A549 (cell line): ENCODE measurements at regions not wholly inside any gene's neighbourhood (a gene's known extent, or its start where the extent isn't known, plus 50 kb on each side); places are given as distances from the start of the nearest gene placed in this dataset.

Experiments
- ATAC-seq, 2 experiments: fragments of 200-7000 bp in 1 of 2; fragments of >200 bp in 1 of 2; cut with Nextera tagmentation in 1 of 2; cut with Tn5 transposase in 1 of 2; 3 replicates each; pipeline versions ENCODE4 v1.8.0 to v1.9.1; 2018 to 2020; ENCODE audit warnings: mild to moderate bottlenecking in 1 of 2, moderate library complexity in 1 of 2
- CTCF ChIA-PET: fragments of 300-600 bp; sonication (Branson Sonifier 250); formaldehyde crosslinking; extraction: SDS; loops from one replicate; lab custom pipeline; 2021; ENCODE audit warnings: antibody characterized with exemption, inconsistent platforms; lab: Yijun Ruan, JAX
- POLR2A ChIA-PET: fragments of 350-600 bp; formaldehyde crosslinking; extraction: SDS; loops from one replicate; lab custom pipeline; 2021; ENCODE audit warnings: antibody characterized with exemption, inconsistent platforms; lab: Yijun Ruan, JAX
- DNase-seq, 2 experiments: peaks; one replicate each; pipeline versions ENCODE4 v3.0.0 to v3.0.0-alpha.2; 2011 to 2016; ENCODE audit warnings: low read depth in 1 of 2, low spot score in 1 of 2
- FAIRE-seq: peaks from 2 replicates; lab custom pipeline; 2011; peaks lifted over from hg19 to GRCh38; lab: Jason Lieb, UNC
- H3K27ac ChIP-seq, 2 experiments: fragments of >200 bp; sonication (Bioruptor Twin); formaldehyde crosslinking; 3 replicates each; pipeline ENCODE4 v1.5.1; 2016 to 2017
- H3K4me1 ChIP-seq: fragments of >200 bp; sonication (Bioruptor Twin); formaldehyde crosslinking; 3 replicates; pipeline ENCODE4 v1.6.1; 2016
- H3K4me2 ChIP-seq: fragments of >200 bp; sonication (Bioruptor Twin); formaldehyde crosslinking; 3 replicates; pipeline ENCODE4 v1.6.1; 2016
- H3K4me3 ChIP-seq: fragments of >200 bp; sonication (Bioruptor Twin); formaldehyde crosslinking; 3 replicates; pipeline ENCODE4 v1.5.1; 2016
- H3K9me3 ChIP-seq: fragments of >200 bp; sonication (Bioruptor Twin); formaldehyde crosslinking; 3 replicates; pipeline ENCODE4 v1.6.1; 2016
- ATOH8 ChIP-seq: fragments of 250-450 bp; sonication (Bioruptor Pico); IDR thresholded peaks from 2 replicates; pipeline ENCODE4 v1.5.0; 2020; ENCODE audit warnings: low read depth, mild to moderate bottlenecking, moderate library complexity
- CBX8 ChIP-seq: fragments of 200-600 bp; sonication (generic); IDR thresholded peaks from 2 replicates; pipeline ENCODE4 v1.6.1; 2016
- CHD4 ChIP-seq: fragments of 200-600 bp; sonication (generic); IDR thresholded peaks from 2 replicates; pipeline ENCODE4 v1.6.1; 2016; ENCODE audit warnings: antibody characterized with exemption, mild to moderate bottlenecking, borderline replicate concordance
- EHMT2 ChIP-seq: fragments of 200-600 bp; sonication (generic); IDR thresholded peaks from 2 replicates; pipeline ENCODE4 v1.6.1; 2016; ENCODE audit warnings: antibody characterized with exemption, low read depth, mild to moderate bottlenecking, moderate library complexity
- FOSL2 ChIP-seq, 2 experiments: fragments of 450-650 bp in 1 of 2; fragments of >200 bp in 1 of 2; sonication (Bioruptor Twin) in 1 of 2; formaldehyde crosslinking; IDR thresholded peaks; 2 replicates each; pipeline versions ENCODE4 v1.5.0 to v1.6.1; 2016 to 2020; ENCODE audit warnings: mild to moderate bottlenecking in 1 of 2, moderate library complexity in 1 of 2
- FOXS1 ChIP-seq: fragments of 250-450 bp; sonication (Bioruptor Pico); IDR thresholded peaks from 2 replicates; pipeline ENCODE4 v1.5.0; 2020; ENCODE audit warnings: mild to moderate bottlenecking, moderate library complexity
- HOXB13 ChIP-seq: fragments of 250-450 bp; sonication (Bioruptor Pico); IDR thresholded peaks from 2 replicates; pipeline ENCODE4 v1.5.0; 2020; ENCODE audit warnings: low read depth, mild to moderate bottlenecking, moderate library complexity
- KDM5A ChIP-seq: fragments of 200-600 bp; sonication (generic); IDR thresholded peaks from 2 replicates; pipeline ENCODE4 v1.6.1; 2016; ENCODE audit warnings: antibody characterized with exemption, mild to moderate bottlenecking
- MAFK ChIP-seq: fragments of 450-650 bp; IDR thresholded peaks from 2 replicates; pipeline ENCODE4 v1.6.1; 2014; ENCODE audit not compliant: partially characterized antibody
- NR3C1 ChIP-seq: fragments of >200 bp; sonication (Bioruptor Twin); formaldehyde crosslinking; IDR thresholded peaks from 3 replicates; pipeline ENCODE4 v1.6.1; 2017
- POLR2A ChIP-seq: IDR thresholded peaks from 2 replicates; pipeline ENCODE4 v1.6.1; 2012; ENCODE audit warnings: mild to moderate bottlenecking, low read length
- POLR2AphosphoS2 ChIP-seq: conservative IDR thresholded peaks from 2 replicates; pipeline ENCODE4 v1.6.1; 2012; ENCODE audit warnings: low read length, improper control_type of control experiment, inconsistent platforms
- RAD21 ChIP-seq, 2 experiments: fragments of >200 bp in 1 of 2; sonication (Bioruptor Twin) in 1 of 2; formaldehyde crosslinking in 1 of 2; IDR thresholded peaks in 1 of 2; conservative IDR thresholded peaks in 1 of 2; 2 replicates in 1 of 2; 3 replicates in 1 of 2; pipeline ENCODE4 v1.6.1; 2012 to 2018; ENCODE audit warnings: inconsistent platforms in 1 of 2
- RNF2 ChIP-seq: fragments of 200-600 bp; sonication (generic); IDR thresholded peaks from 2 replicates; pipeline ENCODE4 v1.6.1; 2016; ENCODE audit warnings: low read depth, mild to moderate bottlenecking, antibody characterized with exemption, moderate library complexity, borderline replicate concordance
- SMC3 ChIP-seq: fragments of >200 bp; sonication (Bioruptor Twin); formaldehyde crosslinking; IDR thresholded peaks from 3 replicates; pipeline ENCODE4 v1.6.1; 2018; ENCODE audit warnings: inconsistent platforms
- TFCP2L1 ChIP-seq: fragments of 250-450 bp; sonication (Bioruptor Pico); IDR thresholded peaks from 2 replicates; pipeline ENCODE4 v1.5.0; 2021; ENCODE audit warnings: mild to moderate bottlenecking
- ZFP36 ChIP-seq: fragments of 450-650 bp; IDR thresholded peaks from 2 replicates; pipeline ENCODE4 v1.6.1; 2014; ENCODE audit warnings: borderline replicate concordance; ENCODE audit not compliant: partially characterized antibody
- ZNF302 ChIP-seq: fragments of 250-450 bp; sonication (Bioruptor Pico); IDR thresholded peaks from 2 replicates; pipeline ENCODE4 v1.9.0; 2021; ENCODE audit warnings: inconsistent platforms, mild to moderate bottlenecking, moderate library complexity
- WGBS: methylation state at CpG from one replicate; pipeline ENCODE4 v1.1.6; 2017; ENCODE audit errors: missing lambda C conversion rate; 5-methylcytosine and 5-hydroxymethylcytosine counted together
- TF ChIP-seq, protein P1 (sequence below): fragments of >200 bp; sonication (Bioruptor Twin); formaldehyde crosslinking; IDR thresholded peaks from 3 replicates; pipeline ENCODE4 v1.5.1; 2016
- TF ChIP-seq, protein P2 (sequence below): IDR thresholded peaks from 2 replicates; pipeline ENCODE4 v1.6.1; 2012
- TF ChIP-seq, protein P3 (sequence below): fragments of >200 bp; sonication (Bioruptor Twin); formaldehyde crosslinking; IDR thresholded peaks from 3 replicates; pipeline ENCODE4 v1.6.1; 2016

DNA sequence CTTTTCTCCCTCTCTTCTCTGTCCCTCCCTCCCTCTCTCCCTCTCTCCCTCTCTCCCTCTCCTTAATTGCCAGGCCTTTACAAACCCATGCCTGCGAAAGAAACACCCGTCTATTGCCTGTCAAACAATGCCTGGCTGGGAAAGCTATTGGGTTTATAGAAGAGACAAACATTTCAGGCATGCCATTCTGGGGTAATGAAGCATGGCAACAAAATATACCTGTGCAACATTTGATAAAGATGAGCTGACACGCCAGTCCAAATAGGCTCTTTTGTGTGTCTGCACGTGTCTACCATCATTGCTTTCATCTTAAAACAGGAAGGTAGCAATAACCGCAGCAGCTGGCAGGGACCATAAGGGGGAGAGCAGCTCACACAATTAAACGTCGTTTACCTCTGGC lies 282.1 kb downstream of the ZNF516 start:
- no peak for FAIRE-seq
- Histone ChIP-seq H3K4me3 (no peak overlapping the region), H3K27ac (no peak overlapping the region), H3K9me3 (no peaks in the 10 kb centered on the region), H3K4me1 (no peaks in the 10 kb centered on the region), H3K4me2 (no peak overlapping the region)
- TF ChIP-seq SMC3 (no peak), RAD21 (conservative IDR thresholded peaks at IDR 0.05 in 1 of 2, IDR thresholded peaks at IDR 0.05 in 1 of 2) (no peak), NR3C1 (no peak), ZFP36 (no peak), ZNF302 (CRISPR knock-in tag) (no peak), POLR2AphosphoS2 (no peak), CBX8 (no peak), KDM5A (no peak), HOXB13 (CRISPR knock-in tag) (no peak), ATOH8 (no peak), FOSL2 (IDR thresholded peaks at IDR 0.05) (no peak), FOSL2 (CRISPR knock-in tag; IDR thresholded peaks at IDR 0.05) (no peak)
- TF ChIP-seq, protein P1, sequence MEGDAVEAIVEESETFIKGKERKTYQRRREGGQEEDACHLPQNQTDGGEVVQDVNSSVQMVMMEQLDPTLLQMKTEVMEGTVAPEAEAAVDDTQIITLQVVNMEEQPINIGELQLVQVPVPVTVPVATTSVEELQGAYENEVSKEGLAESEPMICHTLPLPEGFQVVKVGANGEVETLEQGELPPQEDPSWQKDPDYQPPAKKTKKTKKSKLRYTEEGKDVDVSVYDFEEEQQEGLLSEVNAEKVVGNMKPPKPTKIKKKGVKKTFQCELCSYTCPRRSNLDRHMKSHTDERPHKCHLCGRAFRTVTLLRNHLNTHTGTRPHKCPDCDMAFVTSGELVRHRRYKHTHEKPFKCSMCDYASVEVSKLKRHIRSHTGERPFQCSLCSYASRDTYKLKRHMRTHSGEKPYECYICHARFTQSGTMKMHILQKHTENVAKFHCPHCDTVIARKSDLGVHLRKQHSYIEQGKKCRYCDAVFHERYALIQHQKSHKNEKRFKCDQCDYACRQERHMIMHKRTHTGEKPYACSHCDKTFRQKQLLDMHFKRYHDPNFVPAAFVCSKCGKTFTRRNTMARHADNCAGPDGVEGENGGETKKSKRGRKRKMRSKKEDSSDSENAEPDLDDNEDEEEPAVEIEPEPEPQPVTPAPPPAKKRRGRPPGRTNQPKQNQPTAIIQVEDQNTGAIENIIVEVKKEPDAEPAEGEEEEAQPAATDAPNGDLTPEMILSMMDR = no peak
- no peak for ATAC-seq
- WGBS = 12% methylated on average over 7 of the region's 7 CpGs
- ChIA-PET POLR2A (no interaction called here), CTCF (no interaction called here)
- no peak for DNase-seq

GRCh38 chr18:76209597-76209996 lies 285.4 kb downstream of the ZNF516 start:
- POLR2A ChIA-PET = no interaction called here
- H3K9me3 ChIP-seq = no peaks in the 10 kb centered on the region
- CTCF ChIA-PET = no interaction called here
- H3K27ac ChIP-seq = no peak overlapping the region
- ATAC-seq = no peak
- WGBS = 0% methylated on average over 7 of the region's 7 CpGs
- no peak for FAIRE-seq
- H3K4me3 ChIP-seq = no peak overlapping the region
- no peaks in the 10 kb centered on the region for H3K4me1 ChIP-seq
- H3K4me2 ChIP-seq = no peak overlapping the region
- TF ChIP-seq RNF2 (no peak), ATOH8 (no peak), TFCP2L1 (CRISPR knock-in tag) (no peak), ZFP36 (no peak), POLR2A (no peak), FOXS1 (CRISPR knock-in tag) (no peak), CHD4 (no peak), SMC3 (no peak), EHMT2 (no peak), HOXB13 (CRISPR knock-in tag) (no peak), MAFK (no peak)
- TF ChIP-seq, protein P2, sequence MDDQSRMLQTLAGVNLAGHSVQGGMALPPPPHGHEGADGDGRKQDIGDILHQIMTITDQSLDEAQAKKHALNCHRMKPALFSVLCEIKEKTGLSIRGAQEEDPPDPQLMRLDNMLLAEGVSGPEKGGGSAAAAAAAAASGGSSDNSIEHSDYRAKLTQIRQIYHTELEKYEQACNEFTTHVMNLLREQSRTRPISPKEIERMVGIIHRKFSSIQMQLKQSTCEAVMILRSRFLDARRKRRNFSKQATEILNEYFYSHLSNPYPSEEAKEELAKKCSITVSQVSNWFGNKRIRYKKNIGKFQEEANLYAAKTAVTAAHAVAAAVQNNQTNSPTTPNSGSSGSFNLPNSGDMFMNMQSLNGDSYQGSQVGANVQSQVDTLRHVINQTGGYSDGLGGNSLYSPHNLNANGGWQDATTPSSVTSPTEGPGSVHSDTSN = no peak
- TF ChIP-seq, protein P3, sequence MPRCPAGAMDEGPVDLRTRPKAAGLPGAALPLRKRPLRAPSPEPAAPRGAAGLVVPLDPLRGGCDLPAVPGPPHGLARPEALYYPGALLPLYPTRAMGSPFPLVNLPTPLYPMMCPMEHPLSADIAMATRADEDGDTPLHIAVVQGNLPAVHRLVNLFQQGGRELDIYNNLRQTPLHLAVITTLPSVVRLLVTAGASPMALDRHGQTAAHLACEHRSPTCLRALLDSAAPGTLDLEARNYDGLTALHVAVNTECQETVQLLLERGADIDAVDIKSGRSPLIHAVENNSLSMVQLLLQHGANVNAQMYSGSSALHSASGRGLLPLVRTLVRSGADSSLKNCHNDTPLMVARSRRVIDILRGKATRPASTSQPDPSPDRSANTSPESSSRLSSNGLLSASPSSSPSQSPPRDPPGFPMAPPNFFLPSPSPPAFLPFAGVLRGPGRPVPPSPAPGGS = no peak
- no peak for DNase-seq
